ENCODE measurements at regions not wholly inside any gene's neighbourhood (a gene's known extent, or its start where the extent isn't known, plus 50 kb on each side); places are given as distances from the start of the nearest gene placed in this dataset.

DNA sequence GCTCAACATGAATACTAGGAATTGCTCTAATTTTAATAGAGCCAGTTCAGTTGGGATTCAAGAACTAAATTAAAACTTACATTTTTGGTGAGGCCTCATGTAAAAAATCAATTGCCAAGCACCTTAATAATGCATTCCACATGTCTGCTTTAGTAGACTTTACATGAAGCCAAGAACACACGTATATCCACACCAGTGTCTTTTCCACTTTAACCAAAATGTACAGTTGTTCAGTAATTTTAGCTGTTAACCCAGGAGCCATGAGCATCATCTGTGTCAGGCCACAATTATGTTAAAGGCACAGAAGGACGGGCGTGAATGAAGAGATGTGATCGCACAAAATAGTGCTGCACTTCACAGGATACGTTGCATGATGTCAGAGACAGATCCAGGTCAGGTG is 136.7 kb downstream of the TLR5 start:
- Histone ChIP-seq H3K4me1 (replicated peaks in 1 of 4; ENCODE audit: control insufficient read depth in 3 of 4, insufficient read depth in 4 of 4, low read length in 3 of 4) (peaks cover 0 to 5% (median 3%) of the 10 kb centered on the region in 4 experiments; a peak in 4 of 7 replicates), H2BK20ac (ENCODE audit: low read length) (no peak overlapping the region), H3K23me2 (ENCODE audit: low read depth, low read length) (no peaks in the 10 kb centered on the region), H3K79me2 (ENCODE audit: control insufficient read depth in 1 of 2, insufficient read depth in 2 of 2, low read length in 2 of 2) (no peaks in the 10 kb centered on the region), H3K9ac (replicated peaks in 1 of 4; ENCODE audit: extremely low read depth in 1 of 4, low read depth in 3 of 4, low read length in 3 of 4) (no peak overlapping the region), H3K36me3 (ENCODE audit: control insufficient read depth in 2 of 4, insufficient read depth in 4 of 4, low read length in 3 of 4) (peaks cover 0 to 5% (median 0%) of the 10 kb centered on the region in 4 experiments; a peak in 2 of 8 replicates), H3K23ac (ENCODE audit: insufficient read length) (no peak overlapping the region), H4K20me1 (replicated peaks in 1 of 2; ENCODE audit: control insufficient read depth in 1 of 2, insufficient read depth in 2 of 2, low read length in 2 of 2) (no peaks in the 10 kb centered on the region), H2BK5ac (ENCODE audit: low read depth, low read length) (no peak overlapping the region), H3K56ac (replicated peaks; ENCODE audit: insufficient read length, low read depth, low read length) (no peak overlapping the region), H2BK120ac (replicated peaks; ENCODE audit: low read depth, low read length) (no peak overlapping the region), H3K9me3 (ENCODE audit: insufficient read depth in 2 of 2, low read depth in 1 of 2, low read length in 1 of 2) (no peaks in the 10 kb centered on the region), H3K4me3 (ENCODE audit: extremely low read depth in 1 of 4, insufficient read depth in 2 of 4, low read depth in 3 of 4, low read length in 4 of 4) (no peak overlapping the region), H2AFZ (ENCODE audit: low read length) (no peak overlapping the region), H4K91ac (replicated peaks; ENCODE audit: insufficient read length, low read length) (no peak overlapping the region), H2AK5ac (ENCODE audit: low read depth, low read length) (no peak overlapping the region), H3K4ac (replicated peaks; ENCODE audit: insufficient read length, low read depth, low read length) (no peak overlapping the region), H4K8ac (ENCODE audit: extremely low read depth, insufficient read depth, low read length) (no peak overlapping the region), H2BK12ac (ENCODE audit: low read depth, low read length) (no peak overlapping the region), H2BK15ac (ENCODE audit: low read length) (no peak overlapping the region), H3K27ac (ENCODE audit: low read depth, low read length) (no peak overlapping the region), H4K5ac (ENCODE audit: insufficient read length, low read depth, low read length) (no peak overlapping the region), H3K27me3 (replicated peaks in 1 of 4; ENCODE audit: control insufficient read depth in 3 of 4, extremely low read depth in 1 of 4, insufficient read depth in 3 of 4, low read length in 3 of 4) (no peaks in the 10 kb centered on the region; a peak in 1 of 7 replicates), H3K18ac (ENCODE audit: extremely low read depth, low read length) (no peak overlapping the region), H3K4me2 (ENCODE audit: insufficient read depth in 1 of 2, low read depth in 2 of 2, low read length in 2 of 2) (no peak overlapping the region), H3K79me1 (ENCODE audit: low read depth, low read length) (no peaks in the 10 kb centered on the region), H3K14ac (ENCODE audit: insufficient read length) (no peak overlapping the region)
- TF ChIP-seq RFX5 (IDR thresholded peaks at IDR 0.05; ENCODE audit: borderline replicate concordance, low read depth, low read length) = no peak
- TF ChIP-seq TCF12 (IDR thresholded peaks at IDR 0.05; ENCODE audit: low read depth, low read length) = no peak
- TF ChIP-seq, protein P1, sequence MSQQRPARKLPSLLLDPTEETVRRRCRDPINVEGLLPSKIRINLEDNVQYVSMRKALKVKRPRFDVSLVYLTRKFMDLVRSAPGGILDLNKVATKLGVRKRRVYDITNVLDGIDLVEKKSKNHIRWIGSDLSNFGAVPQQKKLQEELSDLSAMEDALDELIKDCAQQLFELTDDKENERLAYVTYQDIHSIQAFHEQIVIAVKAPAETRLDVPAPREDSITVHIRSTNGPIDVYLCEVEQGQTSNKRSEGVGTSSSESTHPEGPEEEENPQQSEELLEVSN (IDR thresholded peaks at IDR 0.05) = no peak
- DNase-seq (ENCODE audit: low read depth in 1 of 2, low spot score in 2 of 2) (no peak), FAIRE-seq (no peak)
- whole genome bisulfite sequencing, 2 experiments (ENCODE audit: extremely low coverage in 1 of 2, insufficient coverage in 1 of 2, insufficient read length in 1 of 2, insufficient replicate concordance in 2 of 2, low coverage in 1 of 2, low lambda C conversion rate in 2 of 2, missing lambda C conversion rate in 1 of 2) = 94% methylated on average over 5 of the region's 5 CpGs; no CpG with 5 or more reads in 1 of the 2 experiments
- CTCF ChIA-PET (ENCODE audit: partially characterized antibody) = interaction anchor here (1.3 to 2.2 kb wide), 3 partner anchors 9 to 84 kb away, joined by 4 to 6 read pairs (median 5); no protein-coding TSS in a partner anchor
- POLR2A ChIA-PET (ENCODE audit: partially characterized antibody) = interaction anchor here (1.1 to 3.7 kb wide), 7 partner anchors 8 to 24 kb away, joined by 3 to 12 read pairs (median 5); no protein-coding TSS in a partner anchor
